ENCODE measurements at regions not wholly inside any gene's neighbourhood (a gene's known extent, or its start where the extent isn't known, plus 50 kb on each side); places are given as distances from the start of the nearest gene placed in this dataset.
"Not testable (repeated sequence)": the region's sequence is repeated elsewhere in the genome, so short reads cannot be mapped to it uniquely, and the experiment has no call there.

DNA sequence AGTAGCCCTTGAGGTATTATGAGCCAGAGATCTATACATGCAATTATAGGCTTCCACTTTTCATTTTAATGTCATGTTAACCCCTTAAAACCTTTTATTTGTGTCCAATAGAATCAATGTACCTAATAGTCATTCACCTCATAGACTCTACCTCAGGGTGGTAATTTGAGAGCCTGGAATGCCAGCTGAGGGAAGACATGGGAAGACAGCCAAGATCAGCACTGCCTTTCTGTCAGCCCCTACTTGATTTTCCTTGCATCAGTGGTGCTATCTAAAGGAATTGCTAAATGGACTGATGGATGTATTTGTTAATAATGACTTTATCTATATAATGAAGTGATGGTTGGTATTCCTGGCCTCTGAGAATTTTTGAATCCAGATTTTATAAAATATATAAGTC is 113.3 kb upstream of the GBE1 start:
- DNase-seq, result peak; percentile 28

DNA sequence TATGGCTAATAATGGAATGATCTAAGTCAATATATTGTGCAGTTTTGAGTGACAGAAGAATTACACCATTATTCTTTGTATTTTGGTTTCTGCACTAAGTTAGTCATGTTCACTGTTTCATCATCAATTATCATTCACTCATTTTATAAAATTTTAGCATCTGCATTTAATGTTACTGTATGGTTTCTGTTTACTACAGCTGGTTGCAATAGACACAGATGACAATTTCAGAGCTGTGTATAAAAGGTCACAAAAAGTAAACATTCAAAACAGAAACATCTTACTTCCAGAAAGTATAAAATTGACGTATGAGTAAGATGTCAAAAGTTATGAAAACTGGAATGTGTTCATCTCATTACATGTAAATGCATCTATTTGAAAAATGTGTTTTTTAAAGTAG is 111.1 kb upstream of the GBE1 start:
- DNase-seq, result no peak

- DNase-seq, result no peak
These were observed 110.1 kb upstream of the GBE1 start for GRCh38 chr3:81871358-81872155.

DNA sequence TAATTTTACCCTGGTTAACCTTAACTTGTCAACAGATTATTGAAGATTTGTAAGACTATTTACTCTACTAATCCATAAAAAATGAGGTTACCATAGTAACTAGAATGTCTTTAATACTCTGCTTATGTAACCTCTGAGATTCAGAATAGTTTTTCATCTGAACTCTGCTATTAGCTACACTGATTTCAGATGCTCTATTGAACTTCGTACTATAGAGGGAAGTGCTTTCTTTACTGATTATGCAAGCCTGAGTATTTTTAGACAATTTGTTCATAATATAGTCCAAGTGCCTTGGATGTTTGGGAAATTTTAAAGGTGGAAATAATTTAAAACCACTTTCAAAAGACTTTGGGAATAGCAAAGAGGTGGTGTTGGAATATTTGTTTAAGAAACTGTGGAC is 107.9 kb upstream of the GBE1 start:
- no peak for DNase-seq

DNA sequence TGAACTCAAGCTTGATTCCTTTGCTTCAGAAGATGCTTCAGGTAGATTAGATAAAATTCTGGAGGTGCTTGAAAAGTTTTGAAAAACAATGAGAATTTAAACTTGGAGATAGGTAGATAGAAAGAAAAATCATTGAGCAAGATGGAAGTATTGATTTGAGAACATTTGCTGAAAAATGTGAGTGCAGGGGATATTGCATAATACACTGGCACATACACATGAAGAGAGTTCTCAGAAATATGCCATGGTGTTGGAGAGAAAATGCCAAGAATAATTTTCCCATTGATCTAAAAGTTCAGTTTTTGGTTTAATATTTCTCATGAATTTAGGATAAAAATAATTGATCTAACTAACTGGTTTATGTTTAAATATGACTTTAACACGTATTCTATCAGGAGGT is 107.2 kb upstream of the GBE1 start:
- no peak for DNase-seq

DNA sequence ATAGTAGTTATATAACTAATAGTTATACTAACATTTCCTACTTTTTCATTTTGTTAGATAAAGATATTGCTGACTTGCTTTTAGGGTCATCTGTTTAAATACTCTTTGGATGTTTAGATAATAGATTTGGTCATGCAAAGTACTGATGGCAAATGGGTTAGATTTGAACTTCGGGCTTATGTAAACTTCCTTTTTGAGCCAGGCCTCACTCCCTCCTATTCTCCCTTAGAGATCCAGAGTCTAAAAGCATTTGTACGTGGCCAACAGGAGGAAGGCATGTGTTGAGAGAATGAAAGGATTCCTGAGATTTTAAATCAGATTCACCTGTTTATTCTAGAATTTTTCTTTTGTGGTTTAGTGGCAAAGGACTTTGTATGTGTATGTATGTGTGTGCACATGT is 106.4 kb upstream of the GBE1 start:
- DNase-seq, result no peak

DNA sequence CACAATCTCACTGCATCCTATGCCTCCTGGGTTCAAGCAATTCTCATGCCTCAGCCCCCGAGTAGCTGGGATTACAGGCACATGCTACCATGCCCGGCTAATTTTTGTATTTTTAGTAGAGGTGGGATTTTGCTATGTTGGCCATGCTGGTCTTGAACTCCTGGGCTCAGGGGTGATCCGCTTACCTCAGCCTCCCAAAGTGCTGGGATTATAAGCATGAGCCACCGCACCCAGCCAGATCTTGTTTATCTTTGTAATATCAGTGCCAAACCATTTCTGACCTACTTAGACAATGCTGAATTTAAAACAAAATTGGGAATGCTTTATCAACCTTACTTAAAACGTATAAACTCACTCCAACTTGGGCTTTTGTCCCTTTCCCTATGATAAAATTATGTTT is 103.7 kb upstream of the GBE1 start:
- not testable (repeated sequence) for DNase-seq

DNA sequence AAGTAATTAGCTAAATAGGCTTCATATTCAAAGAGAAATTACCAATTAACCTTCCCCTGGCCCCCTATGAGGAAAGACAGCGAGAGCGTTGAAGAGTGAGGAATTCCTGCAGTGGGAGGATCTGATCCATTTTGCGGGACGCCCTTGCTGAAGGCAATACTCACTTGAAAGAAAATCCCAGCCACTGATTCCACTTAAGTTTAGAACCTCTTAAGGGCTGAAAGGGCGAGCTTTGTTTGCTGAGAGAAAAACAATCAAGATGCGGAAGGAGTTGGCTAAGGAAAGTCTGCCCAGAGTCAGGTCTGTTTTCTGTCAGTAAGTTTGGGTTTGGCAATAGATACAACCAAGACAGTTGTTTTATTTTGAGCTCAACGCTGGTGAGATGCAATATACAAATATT is 102.8 kb upstream of the GBE1 start:
- DNase-seq, result no peak

- no peak for DNase-seq
These were observed 102.3 kb upstream of the GBE1 start for GRCh38 chr3:81863756-81864155.

DNA sequence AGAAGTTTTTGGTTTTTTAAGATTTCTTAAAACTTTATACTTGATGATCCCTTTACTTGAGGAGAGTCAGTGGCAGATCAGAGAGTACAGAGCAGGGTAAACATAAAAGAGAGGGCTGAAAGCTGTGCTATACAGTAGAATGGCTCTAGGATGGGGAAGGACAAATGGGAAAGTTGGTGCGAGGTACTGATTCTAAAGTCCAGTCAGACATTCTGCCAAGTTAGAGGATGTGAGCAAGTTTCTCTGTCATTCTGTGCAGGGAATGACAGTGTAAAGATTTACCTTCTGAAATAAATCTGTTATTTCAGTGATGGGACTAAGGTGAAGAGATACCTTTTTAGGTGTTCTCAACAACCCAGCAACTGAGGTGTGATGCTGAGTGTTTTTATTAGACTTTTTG is 100.1 kb upstream of the GBE1 start:
- no peak for DNase-seq

- DNase-seq, result no peak
These were observed 98.1 kb upstream of the GBE1 start for GRCh38 chr3:81859524-81859923.

DNA sequence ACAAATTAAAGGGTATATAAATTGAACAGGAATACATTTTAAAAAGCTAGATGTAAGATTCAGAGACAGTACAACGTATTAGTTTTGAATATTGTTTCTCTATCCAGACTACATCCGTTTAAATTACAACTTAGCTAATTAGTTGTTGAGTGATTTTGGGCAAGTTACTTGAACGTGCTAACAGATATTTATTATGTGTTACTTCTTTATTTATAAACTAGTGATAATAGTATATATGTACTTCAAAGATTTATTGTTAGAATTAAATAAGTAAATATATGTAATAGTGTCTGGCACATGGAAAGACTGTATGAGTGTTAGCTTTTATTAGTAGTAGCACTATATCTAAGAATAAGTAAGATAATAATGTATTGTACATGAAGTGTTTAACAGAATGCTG is 92.0 kb upstream of the GBE1 start:
- DNase-seq, result no peak

DNA sequence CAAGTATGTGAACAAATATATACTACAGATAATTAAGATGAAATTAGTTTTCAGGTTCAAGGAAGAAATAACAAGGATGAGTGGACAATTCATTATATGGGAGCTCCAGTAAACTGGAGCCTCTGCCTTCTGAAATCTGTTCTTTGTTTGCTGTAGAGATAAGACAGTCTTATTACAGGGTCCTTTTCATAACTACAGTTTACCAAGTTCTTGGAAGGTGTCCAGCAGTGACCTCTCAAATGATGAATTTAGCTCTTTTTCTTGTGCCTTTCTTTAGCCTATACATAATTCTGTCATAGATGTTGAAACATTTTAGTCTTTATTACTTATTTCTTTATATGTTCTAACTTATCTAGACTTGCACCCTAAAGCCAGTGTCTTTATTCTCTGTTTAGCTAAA is 89.7 kb upstream of the GBE1 start:
- DNase-seq, result no peak

- no peak for DNase-seq
These were observed 85.5 kb upstream of the GBE1 start for GRCh38 chr3:81846988-81847387.

DNA sequence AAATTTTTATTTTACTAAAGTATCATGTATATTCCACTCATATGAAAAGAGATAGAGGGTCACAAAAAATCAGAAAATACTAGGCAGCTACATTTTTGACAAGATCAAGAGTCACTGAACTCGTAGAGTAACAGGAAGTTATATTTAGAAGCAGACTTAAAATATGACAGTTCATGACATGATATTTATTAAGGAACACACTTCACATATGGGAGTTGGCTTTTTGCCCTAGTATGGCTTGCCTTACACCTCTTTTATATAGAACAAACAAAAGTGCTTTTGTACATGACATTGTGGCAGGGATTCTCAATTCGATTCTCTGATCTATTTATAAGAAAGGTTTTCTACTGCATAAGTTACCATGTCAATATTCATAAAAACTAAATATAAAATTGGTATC is 80.1 kb upstream of the GBE1 start:
- no peak for DNase-seq

DNA sequence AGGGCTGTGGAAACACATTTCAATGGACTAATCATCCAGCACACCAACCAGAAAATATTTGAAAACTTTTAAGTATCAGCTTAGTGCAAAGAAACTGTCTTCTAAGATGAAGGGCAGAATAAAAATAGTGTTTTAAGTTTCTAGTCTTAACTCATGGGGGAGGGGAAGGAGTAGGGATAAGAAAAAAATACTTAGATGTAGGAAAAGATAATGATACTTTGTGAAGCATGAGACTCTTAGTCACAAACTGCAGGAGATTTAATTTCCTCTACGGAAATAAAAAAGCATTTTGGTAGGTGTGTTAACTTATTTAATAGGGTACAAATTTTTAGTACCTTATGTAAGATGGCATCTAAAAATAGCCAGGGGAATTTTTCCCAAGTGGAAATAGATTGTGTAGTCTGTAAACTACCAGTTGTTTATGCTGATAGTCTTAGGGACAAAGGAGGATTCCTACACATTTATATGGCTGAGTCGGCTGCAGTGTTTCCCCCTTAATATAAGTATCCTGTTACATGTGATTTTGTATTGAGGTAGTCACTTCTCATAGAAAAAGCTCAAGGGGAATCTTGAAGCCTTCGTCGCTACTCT is 78.2 kb upstream of the GBE1 start:
- DNase-seq, result no peak

DNA sequence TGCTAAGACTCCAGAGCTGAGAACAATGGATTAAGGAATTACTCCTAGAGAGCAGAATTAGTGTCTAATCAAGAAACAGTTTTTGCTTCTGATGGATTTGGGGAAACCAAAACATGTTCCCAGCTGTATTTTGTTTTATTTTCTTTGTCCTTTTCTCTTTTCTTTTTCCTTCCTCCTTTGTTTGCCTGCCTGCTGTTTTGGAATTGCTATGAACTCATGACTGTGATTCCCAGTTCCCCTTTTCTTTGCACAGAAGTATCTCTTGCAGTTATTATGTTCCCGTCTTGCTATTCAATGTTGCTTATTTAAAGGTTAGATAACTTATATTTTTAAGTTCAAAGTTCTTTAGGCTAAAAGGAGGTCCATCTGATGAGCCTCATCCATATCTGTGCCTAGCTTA is 77.0 kb upstream of the GBE1 start:
- no peak for DNase-seq

GRCh38 chr3:81837071-81837593 is 75.7 kb upstream of the GBE1 start:
- DNase-seq, result no peak

DNA sequence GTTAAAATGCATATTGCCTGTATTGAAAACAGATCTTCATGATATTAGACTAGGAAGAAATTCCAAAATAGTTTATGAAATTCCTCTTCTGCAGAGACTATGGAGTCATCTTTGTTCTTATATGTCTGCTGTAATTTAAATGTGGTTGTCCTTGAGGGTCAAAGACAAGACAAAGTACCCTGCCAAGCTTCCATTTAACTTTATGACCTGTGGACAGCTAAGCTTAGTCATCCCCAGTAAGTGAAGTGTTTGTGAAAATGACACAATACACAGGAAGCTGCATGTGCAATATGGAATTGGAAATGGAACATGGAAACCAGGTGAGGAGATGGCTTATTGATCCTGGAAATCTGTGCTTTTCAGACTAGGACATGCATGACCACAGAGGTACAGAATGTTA is 68.5 kb upstream of the GBE1 start:
- DNase-seq, result no peak

- not testable (repeated sequence) for DNase-seq
These were observed 67.8 kb upstream of the GBE1 start for GRCh38 chr3:81829272-81829671.

GRCh38 chr3:81823882-81824395 is 62.5 kb upstream of the GBE1 start:
- peak; percentile 28 for DNase-seq

DNA sequence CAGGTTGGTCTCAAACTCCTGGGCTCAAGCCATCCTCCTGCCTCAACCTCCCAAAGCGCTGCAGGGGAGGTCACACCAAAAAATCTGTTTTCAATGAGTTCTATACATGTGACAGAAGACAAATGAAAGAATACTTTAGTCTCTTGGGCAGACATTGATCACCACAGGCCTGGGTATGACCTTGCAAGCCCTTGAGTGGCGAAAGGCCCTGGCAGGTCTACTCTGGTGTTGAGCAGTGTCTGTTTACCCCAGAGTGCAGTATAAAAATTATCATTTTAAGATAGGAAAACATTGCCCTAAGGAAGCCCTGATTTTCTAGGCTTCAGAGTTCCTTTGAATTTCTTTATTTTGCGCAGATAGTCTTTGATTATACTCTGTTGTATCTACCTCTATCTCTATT is 61.6 kb upstream of the GBE1 start:
- no peak for DNase-seq

GRCh38 chr3:81816473-81817250 is 55.2 kb upstream of the GBE1 start:
- no peak for DNase-seq

- not testable (repeated sequence) for DNase-seq
These were observed 50.7 kb upstream of the GBE1 start for GRCh38 chr3:81812098-81812497.
